SK-N-SH (cell line): ENCODE measurements at regions not wholly inside any gene's neighbourhood (a gene's known extent, or its start where the extent isn't known, plus 50 kb on each side); places are given as distances from the start of the nearest gene placed in this dataset.

Experiments
- CTCF ChIA-PET: fragments of 300-600, 350-600 bp; formaldehyde crosslinking; extraction: SDS; loops from one replicate; lab custom pipeline; 2021; lab: Yijun Ruan, JAX
- POLR2A ChIA-PET: fragments of 350-600 bp; sonication (Branson Sonifier 250); formaldehyde crosslinking; extraction: SDS; loops from one replicate; lab custom pipeline; 2020; ENCODE audit warnings: antibody characterized with exemption, inconsistent platforms; lab: Yijun Ruan, JAX
- DNase-seq: peaks from one replicate; pipeline ENCODE4 v3.0.0; 2012
- H2AFZ ChIP-seq: fragments of 200-600 bp; sonication (generic); 2 replicates; pipeline ENCODE4 v1.8.1; 2016; ENCODE audit warnings: antibody characterized with exemption, mild to moderate bottlenecking, low read depth
- H3F3A ChIP-seq: fragments of 200-600 bp; sonication (generic); replicated peaks from 2 replicates; pipeline ENCODE3; 2016; ENCODE audit warnings: antibody characterized with exemption, mild to moderate bottlenecking; ENCODE audit not compliant: insufficient read depth
- H3K27ac ChIP-seq, 2 experiments: fragments of 200-500 bp in 1 of 2; fragments of 200-600 bp in 1 of 2; sonication (Bioruptor generic) in 1 of 2; sonication (generic), shearing (Covaris generic) in 1 of 2; 2 replicates each; pipeline versions ENCODE4 v1.5.1 to v1.6.1; 2014 to 2016; ENCODE audit warnings: low read depth in 2 of 2, inconsistent platforms in 1 of 2, low read length in 1 of 2, mild to moderate bottlenecking in 1 of 2, mixed read lengths in 1 of 2
- H3K27me3 ChIP-seq: fragments of 200-600 bp; sonication (generic), shearing (Covaris generic); 2 replicates; pipeline ENCODE4 v1.6.1; 2016; ENCODE audit warnings: mixed run types; ENCODE audit not compliant: insufficient read depth
- H3K36me3 ChIP-seq, 2 experiments: fragments of 200-500 bp in 1 of 2; fragments of 200-600 bp in 1 of 2; sonication (Bioruptor generic) in 1 of 2; sonication (generic) in 1 of 2; replicated peaks in 1 of 2; 2 replicates each; pipeline versions ENCODE3 to v1.5.1; 2014 to 2016; ENCODE audit warnings: low read length in 1 of 2, mild to moderate bottlenecking in 1 of 2; ENCODE audit not compliant: insufficient read depth in 2 of 2, control insufficient read depth in 1 of 2
- H3K4me1 ChIP-seq, 2 experiments: fragments of 200-500 bp in 1 of 2; fragments of 200-600 bp in 1 of 2; sonication (Bioruptor generic) in 1 of 2; sonication (generic), shearing (Covaris generic) in 1 of 2; 2 replicates each; pipeline versions ENCODE4 v1.5.1 to v1.6.1; 2014 to 2016; ENCODE audit warnings: low read depth in 1 of 2, low read length in 1 of 2, mixed run types in 1 of 2; ENCODE audit not compliant: insufficient read depth in 2 of 2, control insufficient read depth in 1 of 2
- H3K4me2 ChIP-seq: fragments of 200-600 bp; sonication (generic), shearing (Covaris generic); 2 replicates; pipeline ENCODE4 v1.6.1; 2017; ENCODE audit warnings: mixed run types
- H3K4me3 ChIP-seq, 2 experiments: fragments of 200-500 bp in 1 of 2; fragments of 200-600 bp in 1 of 2; sonication (Bioruptor generic) in 1 of 2; sonication (generic), shearing (Covaris generic) in 1 of 2; 2 replicates each; pipeline versions ENCODE4 v1.5.1 to v1.8.1; 2014 to 2016; ENCODE audit warnings: low read depth in 2 of 2, inconsistent platforms in 1 of 2, low read length in 1 of 2, mild to moderate bottlenecking in 1 of 2, mixed read lengths in 1 of 2, moderate library complexity in 1 of 2
- H3K79me2 ChIP-seq: fragments of 200-600 bp; sonication (generic); 2 replicates; pipeline ENCODE4 v1.8.1; 2017; ENCODE audit warnings: mild to moderate bottlenecking; ENCODE audit not compliant: insufficient read depth
- H3K9ac ChIP-seq: fragments of 200-600 bp; sonication (generic); 2 replicates; pipeline ENCODE4 v1.6.1; 2017; ENCODE audit warnings: mixed run types
- H3K9me2 ChIP-seq: fragments of 200-600 bp; sonication (generic); 2 replicates; pipeline ENCODE4 v1.6.1; 2017; ENCODE audit warnings: mixed run types
- H3K9me3 ChIP-seq: fragments of 200-600 bp; sonication (generic); 2 replicates; pipeline ENCODE4 v1.6.1; 2017; ENCODE audit warnings: mixed run types, mild to moderate bottlenecking, moderate library complexity
- H4K20me1 ChIP-seq: fragments of 200-600 bp; sonication (generic); 2 replicates; pipeline ENCODE4 v1.6.1; 2017; ENCODE audit warnings: mild to moderate bottlenecking, mixed run types; ENCODE audit not compliant: insufficient read depth
- IRF3 ChIP-seq: fragments of 150-350 bp; IDR thresholded peaks from 2 replicates; pipeline ENCODE4 v1.6.1; 2016; ENCODE audit warnings: mild to moderate bottlenecking, low read depth, low read length
- NFIC ChIP-seq: IDR thresholded peaks from 2 replicates; pipeline ENCODE4 v1.4.0; 2012; ENCODE audit warnings: borderline replicate concordance
- TEAD4 ChIP-seq: IDR thresholded peaks from 2 replicates; pipeline ENCODE4 v1.4.0; 2012; ENCODE audit warnings: mild to moderate bottlenecking, borderline replicate concordance; ENCODE audit not compliant: insufficient read depth
- USF2 ChIP-seq: fragments of 150-350 bp; IDR thresholded peaks from 2 replicates; pipeline ENCODE4 v1.6.1; 2017; ENCODE audit warnings: antibody characterized with exemption, low read length, low read depth, borderline replicate concordance
- WGBS: methylation state at CpG from one replicate; pipeline ENCODE4 v1.1.6; 2017; ENCODE audit warnings: low lambda C conversion rate; 5-methylcytosine and 5-hydroxymethylcytosine counted together

GRCh38 chr14:96747006-96747405 is 50.2 kb upstream of the VRK1 start:
- peaks cover 6% of the 10 kb centered on the region; the same call in 1 of the 2 replicates for H3K27me3 ChIP-seq
- no peak overlapping the region for H3K4me3 ChIP-seq
- H3K4me2 ChIP-seq: no peak overlapping the region
- H3K79me2 ChIP-seq: no peaks in the 10 kb centered on the region
- no peaks in the 10 kb centered on the region for H3K4me1 ChIP-seq
- no peaks in the 10 kb centered on the region for H4K20me1 ChIP-seq
- H3K9me2 ChIP-seq: no peaks in the 10 kb centered on the region
- H3K36me3 ChIP-seq: no peaks in the 10 kb centered on the region
- WGBS: 64% methylated on average over 13 of the region's 13 CpGs
- ChIA-PET CTCF (interaction anchor here (6.5 kb wide), 1 partner anchor 164 kb away, joined by 61 read pairs; no protein-coding TSS in a partner anchor), POLR2A (no interaction called here)
- no peak overlapping the region for H3K9ac ChIP-seq
- no peaks in the 10 kb centered on the region for H3F3A ChIP-seq
- DNase-seq: no peak
- H2AFZ ChIP-seq: no peak overlapping the region
- H3K9me3 ChIP-seq: no peaks in the 10 kb centered on the region
- no peak overlapping the region for H3K27ac ChIP-seq
- TF ChIP-seq NFIC: no peak
- TF ChIP-seq USF2: no peak
- TF ChIP-seq TEAD4: no peak
- TF ChIP-seq IRF3: no peak
